ENCODE measurements at regions not wholly inside any gene's neighbourhood (a gene's known extent, or its start where the extent isn't known, plus 50 kb on each side); places are given as distances from the start of the nearest gene placed in this dataset.

GRCh38 chr4:154009788-154010187 lies 220.9 kb upstream of the SFRP2 start:
- H3K27me3 Mint-ChIP-seq (ENCODE audit: low read depth in 3 of 3) = peaks cover 0 to 6% (median 3%) of the 10 kb centered on the region in 3 donors
- H3K36me3 Mint-ChIP-seq = peaks cover 0 to 3% (median 0%) of the 10 kb centered on the region in 3 donors

GRCh38 chr4:154009191-154009590 lies 220.3 kb upstream of the SFRP2 start:
- H3K36me3 Mint-ChIP-seq = peaks cover 0 to 3% (median 0%) of the 10 kb centered on the region in 3 donors
- no peaks in the 10 kb centered on the region for H3K4me1 Mint-ChIP-seq
- DNase-seq = no peak
- peaks cover 0 to 5% (median 3%) of the 10 kb centered on the region in 3 donors for H3K27me3 Mint-ChIP-seq (ENCODE audit: low read depth in 3 of 3)
- H3K27ac Mint-ChIP-seq = no peak overlapping the region
- H3K9me3 Mint-ChIP-seq = peaks cover 0 to 5% (median 0%) of the 10 kb centered on the region in 6 donors
- no peak overlapping the region for H3K4me3 Mint-ChIP-seq

More at GRCh38 chr4:154009788-154010187, 220.9 kb upstream of the SFRP2 start:
- no peaks in the 10 kb centered on the region for H3K4me1 Mint-ChIP-seq
- H3K27ac Mint-ChIP-seq = no peak overlapping the region
- H3K9me3 Mint-ChIP-seq = peaks cover 0 to 5% (median 0%) of the 10 kb centered on the region in 6 donors
- no peak for DNase-seq
- no peak overlapping the region for H3K4me3 Mint-ChIP-seq

GRCh38 chr4:154005171-154005520 lies 216.3 kb upstream of the SFRP2 start:
- Mint-ChIP-seq H3K9me3 (peaks cover 0 to 7% (median 0%) of the 10 kb centered on the region in 6 donors), H3K4me3 (no peak overlapping the region), H3K4me1 (no peaks in the 10 kb centered on the region), H3K27ac (no peak overlapping the region), H3K27me3 (ENCODE audit: low read depth in 3 of 3) (peaks cover 0 to 3% (median 1%) of the 10 kb centered on the region in 3 donors), H3K36me3 (peaks cover 0 to 3% (median 0%) of the 10 kb centered on the region in 3 donors)
- DNase-seq = no peak

- Mint-ChIP-seq H3K27ac (no peak overlapping the region), H3K27me3 (ENCODE audit: low read depth in 3 of 3) (peaks cover 0 to 3% (median 1%) of the 10 kb centered on the region in 3 donors), H3K9me3 (peaks cover 0 to 7% (median 0%) of the 10 kb centered on the region in 6 donors), H3K36me3 (peaks cover 0 to 3% (median 0%) of the 10 kb centered on the region in 3 donors), H3K4me1 (no peaks in the 10 kb centered on the region), H3K4me3 (no peak overlapping the region)
- DNase-seq = no peak
Measured at GRCh38 chr4:154004507-154005170, 215.8 kb upstream of the SFRP2 start.

GRCh38 chr4:154004016-154004415 lies 215.1 kb upstream of the SFRP2 start:
- H3K27me3 Mint-ChIP-seq (ENCODE audit: low read depth in 3 of 3) = peaks cover 0 to 3% (median 1%) of the 10 kb centered on the region in 3 donors

GRCh38 chr4:154003378-154003777 lies 214.5 kb upstream of the SFRP2 start:
- peaks cover 0 to 7% (median 0%) of the 10 kb centered on the region in 6 donors for H3K9me3 Mint-ChIP-seq
- no peak overlapping the region for H3K4me3 Mint-ChIP-seq
- DNase-seq = no peak
- peaks cover 0 to 2% (median 1%) of the 10 kb centered on the region in 3 donors for H3K27me3 Mint-ChIP-seq (ENCODE audit: low read depth in 3 of 3)
- H3K36me3 Mint-ChIP-seq = peaks cover 0 to 3% (median 0%) of the 10 kb centered on the region in 3 donors
- H3K4me1 Mint-ChIP-seq = no peaks in the 10 kb centered on the region
- no peak overlapping the region for H3K27ac Mint-ChIP-seq

More at GRCh38 chr4:154004016-154004415, 215.1 kb upstream of the SFRP2 start:
- Mint-ChIP-seq H3K4me3 (no peak overlapping the region), H3K36me3 (peaks cover 0 to 3% (median 0%) of the 10 kb centered on the region in 3 donors), H3K9me3 (peaks cover 0 to 7% (median 0%) of the 10 kb centered on the region in 6 donors), H3K4me1 (no peaks in the 10 kb centered on the region), H3K27ac (no peak overlapping the region)
- DNase-seq = no peak

GRCh38 chr4:154001193-154001592 lies 212.3 kb upstream of the SFRP2 start:
- Mint-ChIP-seq H3K27me3 (ENCODE audit: low read depth in 3 of 3) (peaks cover 0 to 2% (median 1%) of the 10 kb centered on the region in 3 donors), H3K4me1 (no peaks in the 10 kb centered on the region), H3K4me3 (no peak overlapping the region), H3K9me3 (peaks cover 0 to 7% (median 4%) of the 10 kb centered on the region in 6 donors), H3K27ac (no peak overlapping the region), H3K36me3 (peaks cover 0 to 3% (median 0%) of the 10 kb centered on the region in 3 donors)
- DNase-seq = no peak

- H3K4me3 Mint-ChIP-seq = no peak overlapping the region
- H3K36me3 Mint-ChIP-seq = no peaks in the 10 kb centered on the region
- H3K9me3 Mint-ChIP-seq = peaks cover 2 to 19% (median 3%) of the 10 kb centered on the region in 6 donors
- H3K27ac Mint-ChIP-seq = no peak overlapping the region
- no peaks in the 10 kb centered on the region for H3K4me1 Mint-ChIP-seq
- peaks cover 0 to 5% (median 3%) of the 10 kb centered on the region in 3 donors for H3K27me3 Mint-ChIP-seq (ENCODE audit: low read depth in 3 of 3)
- no peak for DNase-seq
Measured at GRCh38 chr4:153997516-153997915, 208.6 kb upstream of the SFRP2 start.

GRCh38 chr4:153989505-153989904 lies 200.6 kb upstream of the SFRP2 start:
- H3K27ac Mint-ChIP-seq = no peak overlapping the region
- H3K9me3 Mint-ChIP-seq = peaks cover 0 to 6% (median under 1%) of the 10 kb centered on the region in 6 donors
- H3K27me3 Mint-ChIP-seq (ENCODE audit: low read depth in 3 of 3) = peaks cover 2 to 7% (median 5%) of the 10 kb centered on the region in 3 donors
- no peaks in the 10 kb centered on the region for H3K4me1 Mint-ChIP-seq
- H3K4me3 Mint-ChIP-seq = no peak overlapping the region
- H3K36me3 Mint-ChIP-seq = no peaks in the 10 kb centered on the region
- no peak for DNase-seq

GRCh38 chr4:153988492-153989363 lies 199.8 kb upstream of the SFRP2 start:
- Mint-ChIP-seq H3K36me3 (no peaks in the 10 kb centered on the region), H3K9me3 (peaks cover 0 to 2% (median 0%) of the 10 kb centered on the region in 6 donors), H3K27ac (no peak overlapping the region), H3K27me3 (ENCODE audit: low read depth in 3 of 3) (peaks cover 2 to 7% (median 5%) of the 10 kb centered on the region in 3 donors), H3K4me1 (no peaks in the 10 kb centered on the region), H3K4me3 (no peak overlapping the region)
- DNase-seq = no peak

GRCh38 chr4:153987291-153987690 lies 198.4 kb upstream of the SFRP2 start:
- no peaks in the 10 kb centered on the region for H3K4me1 Mint-ChIP-seq
- H3K27me3 Mint-ChIP-seq (ENCODE audit: low read depth in 3 of 3) = peaks cover 2 to 5% (median 4%) of the 10 kb centered on the region in 3 donors
- H3K4me3 Mint-ChIP-seq = no peak overlapping the region
- no peak for DNase-seq
- peaks cover 0 to 6% (median under 1%) of the 10 kb centered on the region in 6 donors for H3K9me3 Mint-ChIP-seq
- no peaks in the 10 kb centered on the region for H3K36me3 Mint-ChIP-seq
- no peak overlapping the region for H3K27ac Mint-ChIP-seq

GRCh38 chr4:153976954-153977353 lies 188.1 kb upstream of the SFRP2 start:
- Mint-ChIP-seq H3K4me3 (no peak overlapping the region), H3K4me1 (no peaks in the 10 kb centered on the region), H3K27ac (no peak overlapping the region), H3K9me3 (peaks cover 2 to 13% (median 7%) of the 10 kb centered on the region in 6 donors), H3K36me3 (peaks cover 0 to 5% (median 4%) of the 10 kb centered on the region in 3 donors), H3K27me3 (ENCODE audit: low read depth in 3 of 3) (peaks cover 0 to 4% (median 0%) of the 10 kb centered on the region in 3 donors)
- DNase-seq = no peak

GRCh38 chr4:153974452-153974851 lies 185.6 kb upstream of the SFRP2 start:
- Mint-ChIP-seq H3K4me3 (no peak overlapping the region), H3K27ac (no peak overlapping the region), H3K36me3 (peaks cover 0 to 5% (median 4%) of the 10 kb centered on the region in 3 donors), H3K27me3 (ENCODE audit: low read depth in 3 of 3) (peaks cover 0 to 4% (median 0%) of the 10 kb centered on the region in 3 donors), H3K9me3 (peaks cover 2 to 11% (median 4%) of the 10 kb centered on the region in 6 donors), H3K4me1 (no peaks in the 10 kb centered on the region)
- DNase-seq = no peak

GRCh38 chr4:153973942-153974341 lies 185.1 kb upstream of the SFRP2 start:
- H3K36me3 Mint-ChIP-seq = peaks cover 0 to 5% (median 4%) of the 10 kb centered on the region in 3 donors
- no peak for DNase-seq
- H3K27me3 Mint-ChIP-seq (ENCODE audit: low read depth in 3 of 3) = peaks cover 0 to 4% (median 0%) of the 10 kb centered on the region in 3 donors
- no peaks in the 10 kb centered on the region for H3K4me1 Mint-ChIP-seq
- H3K27ac Mint-ChIP-seq = no peak overlapping the region
- H3K4me3 Mint-ChIP-seq = no peak overlapping the region
- peaks cover 2 to 11% (median 4%) of the 10 kb centered on the region in 6 donors for H3K9me3 Mint-ChIP-seq

Measured in immature natural killer cell (primary cell).